Neural cell (in vitro differentiated cells): ENCODE measurements at regions not wholly inside any gene's neighbourhood (a gene's known extent, or its start where the extent isn't known, plus 50 kb on each side); places are given as distances from the start of the nearest gene placed in this dataset.

Experiments
- H2AFZ ChIP-seq: fragments of 200-600, 300-800 bp; sonication (generic), shearing (Covaris generic); 2 replicates; pipeline ENCODE4 v1.6.0; 2014; ENCODE audit warnings: low read depth, mild to moderate bottlenecking, antibody characterized with exemption, low read length, moderate library complexity
- H3F3A ChIP-seq: fragments of 200-600 bp; shearing (Covaris generic); 2 replicates; pipeline ENCODE4 v1.6.1; 2016; ENCODE audit warnings: mild to moderate bottlenecking, moderate library complexity, mixed read lengths, antibody characterized with exemption, low read length; ENCODE audit not compliant: insufficient read depth, poor library complexity, severe bottlenecking
- H3K27ac ChIP-seq: fragments of 200-600, 300-800 bp; sonication (generic), shearing (Covaris generic); 2 replicates; pipeline ENCODE4 v1.5.1; 2014; ENCODE audit warnings: mild to moderate bottlenecking, low read length, moderate library complexity
- H3K27me3 ChIP-seq: fragments of 300-800, 200-600 bp; sonication (generic), shearing (Covaris generic); 2 replicates; pipeline ENCODE4 v1.6.0; 2014; ENCODE audit warnings: mild to moderate bottlenecking, low read depth, low read length, moderate library complexity; ENCODE audit not compliant: insufficient read depth
- H3K36me3 ChIP-seq: fragments of 300-800, 200-600 bp; sonication (generic), shearing (Covaris generic); 2 replicates; pipeline ENCODE4 v1.5.1; 2014; ENCODE audit warnings: mild to moderate bottlenecking, antibody characterized with exemption, low read length, moderate library complexity; ENCODE audit not compliant: insufficient read depth
- H3K4me2 ChIP-seq: fragments of 300-800, 200-600 bp; sonication (generic), shearing (Covaris generic); 2 replicates; pipeline ENCODE4 v1.6.0; 2014; ENCODE audit warnings: mild to moderate bottlenecking, low read length
- H3K4me3 ChIP-seq: fragments of 300-800, 200-600 bp; sonication (generic), shearing (Covaris generic); 2 replicates; pipeline ENCODE4 v1.5.1; 2014; ENCODE audit warnings: mild to moderate bottlenecking, low read length, moderate library complexity
- H3K79me2 ChIP-seq: fragments of 200-600 bp; shearing (Covaris generic); replicated peaks from 2 replicates; pipeline ENCODE4 v1.6.0; 2014; ENCODE audit warnings: mild to moderate bottlenecking, low read length, moderate library complexity; ENCODE audit not compliant: insufficient read depth
- H3K9ac ChIP-seq: fragments of 300-800, 200-600 bp; sonication (generic), shearing (Covaris generic); 2 replicates; pipeline ENCODE4 v1.6.1; 2016; ENCODE audit warnings: mild to moderate bottlenecking, low read length, mixed read lengths
- H3K9me2 ChIP-seq: fragments of 200-600 bp; shearing (Covaris generic); 2 replicates; pipeline ENCODE4 v1.6.1; 2016; ENCODE audit warnings: mild to moderate bottlenecking, low read length, mixed read lengths; ENCODE audit not compliant: insufficient read depth
- H3K9me3 ChIP-seq: fragments of 200-600, 300-800 bp; sonication (generic), shearing (Covaris generic); 2 replicates; pipeline ENCODE4 v1.6.1; 2016; ENCODE audit warnings: mild to moderate bottlenecking, mixed run types, low read length, moderate library complexity, mixed read lengths
- H4K20me1 ChIP-seq: fragments of 200-600 bp; shearing (Covaris generic); 2 replicates; pipeline ENCODE4 v1.6.1; 2016; ENCODE audit warnings: mild to moderate bottlenecking, mixed run types; ENCODE audit not compliant: insufficient read depth
- EP300 ChIP-seq: fragments of 450-650 bp; conservative IDR thresholded peaks from 2 replicates; pipeline ENCODE4 v1.6.1; 2014; ENCODE audit warnings: antibody characterized with exemption, mild to moderate bottlenecking, moderate library complexity; ENCODE audit not compliant: poor library complexity, severe bottlenecking
- EZH2 ChIP-seq: fragments of 200-600, 300-800 bp; shearing (Covaris generic), sonication (generic); IDR thresholded peaks from 2 replicates; pipeline ENCODE4 v1.6.1; 2014; ENCODE audit warnings: antibody characterized with exemption, low read length, borderline replicate concordance, mild to moderate bottlenecking; ENCODE audit not compliant: insufficient read depth, poor library complexity, severe bottlenecking
- MXI1 ChIP-seq: fragments of 450-650 bp; conservative IDR thresholded peaks from 2 replicates; pipeline ENCODE4 v1.6.1; 2014; ENCODE audit warnings: antibody characterized with exemption, mild to moderate bottlenecking; ENCODE audit not compliant: poor library complexity, severe bottlenecking
- POLR2AphosphoS5 ChIP-seq: IDR thresholded peaks from 2 replicates; pipeline ENCODE4 v1.6.1; 2012
- RAD21 ChIP-seq: fragments of 450-650 bp; conservative IDR thresholded peaks from 2 replicates; pipeline ENCODE4 v1.6.1; 2014; ENCODE audit warnings: antibody characterized with exemption, mild to moderate bottlenecking, moderate library complexity
- SMC3 ChIP-seq: fragments of 450-650 bp; conservative IDR thresholded peaks from 2 replicates; pipeline ENCODE4 v1.6.1; 2014; ENCODE audit warnings: antibody characterized with exemption, mild to moderate bottlenecking, moderate library complexity; ENCODE audit not compliant: poor library complexity
- TAF1 ChIP-seq: IDR thresholded peaks from 2 replicates; pipeline ENCODE4 v1.6.1; 2012; ENCODE audit warnings: low read depth
- TF ChIP-seq, protein P1 (sequence below): fragments of 450-650 bp; IDR thresholded peaks from 2 replicates; pipeline ENCODE4 v1.5.1; 2014; ENCODE audit warnings: antibody characterized with exemption, mild to moderate bottlenecking, moderate library complexity; ENCODE audit not compliant: poor library complexity, severe bottlenecking
- TF ChIP-seq, protein P2 (sequence below): IDR thresholded peaks from 2 replicates; pipeline ENCODE4 v1.6.1; 2012; ENCODE audit warnings: borderline replicate concordance

DNA sequence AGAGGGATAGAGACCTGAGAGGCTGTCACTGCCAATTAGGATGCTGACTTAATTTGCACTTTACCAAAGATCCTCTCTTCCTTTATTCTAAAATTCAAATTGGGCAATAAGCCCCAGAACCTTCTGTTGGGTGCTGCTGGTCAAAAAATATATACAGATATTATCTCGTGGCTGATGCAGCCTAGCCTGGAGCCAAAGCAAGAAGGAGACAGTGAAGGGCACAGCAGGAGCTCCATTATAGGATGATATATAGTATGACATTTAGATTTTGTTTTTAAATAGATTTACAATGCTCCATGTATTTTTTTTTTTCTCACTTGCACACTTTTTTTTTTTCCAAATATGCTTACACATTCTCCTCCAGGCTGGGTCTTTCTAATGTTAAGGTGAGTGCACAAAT is 579.3 kb downstream of the PIK3C3 start:
- Histone ChIP-seq H3K27me3 (no peaks in the 10 kb centered on the region), H3K36me3 (no peaks in the 10 kb centered on the region), H3K9me2 (no peaks in the 10 kb centered on the region), H3K4me2 (no peak overlapping the region), H3K79me2 (no peaks in the 10 kb centered on the region), H3K4me3 (no peak overlapping the region), H3K27ac (no peak overlapping the region), H3K9me3 (no peaks in the 10 kb centered on the region), H4K20me1 (no peaks in the 10 kb centered on the region), H2AFZ (no peak overlapping the region), H3K9ac (no peak overlapping the region), H3F3A (no peaks in the 10 kb centered on the region)
- TF ChIP-seq EP300 (no peak), RAD21 (no peak), EZH2 (no peak), SMC3 (no peak), POLR2AphosphoS5 (no peak), MXI1 (no peak), TAF1 (no peak)
- TF ChIP-seq, protein P1, sequence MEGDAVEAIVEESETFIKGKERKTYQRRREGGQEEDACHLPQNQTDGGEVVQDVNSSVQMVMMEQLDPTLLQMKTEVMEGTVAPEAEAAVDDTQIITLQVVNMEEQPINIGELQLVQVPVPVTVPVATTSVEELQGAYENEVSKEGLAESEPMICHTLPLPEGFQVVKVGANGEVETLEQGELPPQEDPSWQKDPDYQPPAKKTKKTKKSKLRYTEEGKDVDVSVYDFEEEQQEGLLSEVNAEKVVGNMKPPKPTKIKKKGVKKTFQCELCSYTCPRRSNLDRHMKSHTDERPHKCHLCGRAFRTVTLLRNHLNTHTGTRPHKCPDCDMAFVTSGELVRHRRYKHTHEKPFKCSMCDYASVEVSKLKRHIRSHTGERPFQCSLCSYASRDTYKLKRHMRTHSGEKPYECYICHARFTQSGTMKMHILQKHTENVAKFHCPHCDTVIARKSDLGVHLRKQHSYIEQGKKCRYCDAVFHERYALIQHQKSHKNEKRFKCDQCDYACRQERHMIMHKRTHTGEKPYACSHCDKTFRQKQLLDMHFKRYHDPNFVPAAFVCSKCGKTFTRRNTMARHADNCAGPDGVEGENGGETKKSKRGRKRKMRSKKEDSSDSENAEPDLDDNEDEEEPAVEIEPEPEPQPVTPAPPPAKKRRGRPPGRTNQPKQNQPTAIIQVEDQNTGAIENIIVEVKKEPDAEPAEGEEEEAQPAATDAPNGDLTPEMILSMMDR: no peak
- TF ChIP-seq, protein P2, sequence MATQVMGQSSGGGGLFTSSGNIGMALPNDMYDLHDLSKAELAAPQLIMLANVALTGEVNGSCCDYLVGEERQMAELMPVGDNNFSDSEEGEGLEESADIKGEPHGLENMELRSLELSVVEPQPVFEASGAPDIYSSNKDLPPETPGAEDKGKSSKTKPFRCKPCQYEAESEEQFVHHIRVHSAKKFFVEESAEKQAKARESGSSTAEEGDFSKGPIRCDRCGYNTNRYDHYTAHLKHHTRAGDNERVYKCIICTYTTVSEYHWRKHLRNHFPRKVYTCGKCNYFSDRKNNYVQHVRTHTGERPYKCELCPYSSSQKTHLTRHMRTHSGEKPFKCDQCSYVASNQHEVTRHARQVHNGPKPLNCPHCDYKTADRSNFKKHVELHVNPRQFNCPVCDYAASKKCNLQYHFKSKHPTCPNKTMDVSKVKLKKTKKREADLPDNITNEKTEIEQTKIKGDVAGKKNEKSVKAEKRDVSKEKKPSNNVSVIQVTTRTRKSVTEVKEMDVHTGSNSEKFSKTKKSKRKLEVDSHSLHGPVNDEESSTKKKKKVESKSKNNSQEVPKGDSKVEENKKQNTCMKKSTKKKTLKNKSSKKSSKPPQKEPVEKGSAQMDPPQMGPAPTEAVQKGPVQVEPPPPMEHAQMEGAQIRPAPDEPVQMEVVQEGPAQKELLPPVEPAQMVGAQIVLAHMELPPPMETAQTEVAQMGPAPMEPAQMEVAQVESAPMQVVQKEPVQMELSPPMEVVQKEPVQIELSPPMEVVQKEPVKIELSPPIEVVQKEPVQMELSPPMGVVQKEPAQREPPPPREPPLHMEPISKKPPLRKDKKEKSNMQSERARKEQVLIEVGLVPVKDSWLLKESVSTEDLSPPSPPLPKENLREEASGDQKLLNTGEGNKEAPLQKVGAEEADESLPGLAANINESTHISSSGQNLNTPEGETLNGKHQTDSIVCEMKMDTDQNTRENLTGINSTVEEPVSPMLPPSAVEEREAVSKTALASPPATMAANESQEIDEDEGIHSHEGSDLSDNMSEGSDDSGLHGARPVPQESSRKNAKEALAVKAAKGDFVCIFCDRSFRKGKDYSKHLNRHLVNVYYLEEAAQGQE: no peak

GRCh38 chr18:42536442-42536841 is 579.0 kb downstream of the RIT2 start:
- Histone ChIP-seq H3K9me2 (no peaks in the 10 kb centered on the region), H3F3A (no peaks in the 10 kb centered on the region), H4K20me1 (no peaks in the 10 kb centered on the region), H3K4me3 (no peak overlapping the region), H2AFZ (no peak overlapping the region), H3K36me3 (no peaks in the 10 kb centered on the region), H3K9me3 (no peaks in the 10 kb centered on the region), H3K9ac (no peak overlapping the region), H3K79me2 (no peaks in the 10 kb centered on the region), H3K27me3 (no peaks in the 10 kb centered on the region), H3K27ac (no peak overlapping the region), H3K4me2 (no peak overlapping the region)
- TF ChIP-seq, protein P2: no peak
- no peak for TF ChIP-seq SMC3
- TF ChIP-seq MXI1: no peak
- no peak for TF ChIP-seq EZH2
- no peak for TF ChIP-seq POLR2AphosphoS5
- TF ChIP-seq EP300: no peak
- no peak for TF ChIP-seq RAD21
- TF ChIP-seq, protein P1: no peak
- TF ChIP-seq TAF1: no peak
